ENCODE measurements at regions not wholly inside any gene's neighbourhood (a gene's known extent, or its start where the extent isn't known, plus 50 kb on each side); places are given as distances from the start of the nearest gene placed in this dataset.

- no peak overlapping the region for H3K27ac ChIP-seq (ENCODE audit: low read length)
- DNase-seq (ENCODE audit: low read depth, low spot score) (no peak), ATAC-seq (no peak)
- H3K4me1 ChIP-seq (ENCODE audit: control insufficient read depth, insufficient read depth, low read length) = no peaks in the 10 kb centered on the region
- H3K4me3 ChIP-seq (ENCODE audit: low read depth in 2 of 2, low read length in 2 of 2) = no peak overlapping the region
- no peak for TF ChIP-seq REST (IDR thresholded peaks at IDR 0.05; ENCODE audit: insufficient read depth in 1 of 2, low read depth in 2 of 2, low read length in 1 of 2)
- TF ChIP-seq CTCF (IDR thresholded peaks at IDR 0.05) = no peak
- TF ChIP-seq POLR2AphosphoS5 (IDR thresholded peaks at IDR 0.05; ENCODE audit: low read depth, low read length) = no peak
- no peak for TF ChIP-seq SIN3A (IDR thresholded peaks at IDR 0.05; ENCODE audit: borderline replicate concordance, insufficient read depth, low read depth, low read length)
- no peak for TF ChIP-seq TCF7L2 (IDR thresholded peaks at IDR 0.05; ENCODE audit: low read depth, low read length)
- in situ Hi-C loops (cut with HindIII; ENCODE audit: low pct_unique_long_range_greater_than_20kb, low sequenced_read_pairs) (no loop called here), intact Hi-C loops (cut with micrococcal nuclease; ENCODE audit: unreplicated experiment) (no loop called here)
- ChIA-PET CTCF (no interaction called here), POLR2A (no interaction called here)
- no peaks in the 10 kb centered on the region for H3K9me3 ChIP-seq (ENCODE audit: control insufficient read depth, insufficient read depth, low read depth, low read length)
- no peaks in the 10 kb centered on the region for H3K27me3 ChIP-seq (ENCODE audit: control insufficient read depth, insufficient read depth, low read length)
- H3K36me3 ChIP-seq (ENCODE audit: control insufficient read depth, insufficient read depth, low read length) = no peaks in the 10 kb centered on the region
- no TSS peak for BruUV-seq (replicated peaks)
Observed at GRCh38 chr9:25396828-25397227, 281.4 kb downstream of the TUSC1 start.

GRCh38 chr9:25381141-25381540 lies 297.1 kb downstream of the TUSC1 start:
- no peak overlapping the region for H3K27ac ChIP-seq (ENCODE audit: low read length)
- H3K4me1 ChIP-seq (ENCODE audit: control insufficient read depth, insufficient read depth, low read length) = no peaks in the 10 kb centered on the region
- ATAC-seq = no peak
- CTCF ChIA-PET = no interaction called here
- BruUV-seq (replicated peaks) = no TSS peak
- DNase-seq (ENCODE audit: low read depth, low spot score) = no peak
- H3K4me3 ChIP-seq (ENCODE audit: low read depth in 2 of 2, low read length in 2 of 2) = no peak overlapping the region
- H3K9me3 ChIP-seq (ENCODE audit: control insufficient read depth, insufficient read depth, low read depth, low read length) = no peaks in the 10 kb centered on the region
- TF ChIP-seq REST (IDR thresholded peaks at IDR 0.05; ENCODE audit: insufficient read depth in 1 of 2, low read depth in 2 of 2, low read length in 1 of 2) (no peak), CTCF (IDR thresholded peaks at IDR 0.05) (no peak), TCF7L2 (IDR thresholded peaks at IDR 0.05; ENCODE audit: low read depth, low read length) (no peak), POLR2AphosphoS5 (IDR thresholded peaks at IDR 0.05; ENCODE audit: low read depth, low read length) (no peak), SIN3A (IDR thresholded peaks at IDR 0.05; ENCODE audit: borderline replicate concordance, insufficient read depth, low read depth, low read length) (no peak)
- POLR2A ChIA-PET = no interaction called here
- intact Hi-C loops (cut with micrococcal nuclease; ENCODE audit: unreplicated experiment) (no loop called here), in situ Hi-C loops (cut with HindIII; ENCODE audit: low pct_unique_long_range_greater_than_20kb, low sequenced_read_pairs) (no loop called here)
- no peaks in the 10 kb centered on the region for H3K36me3 ChIP-seq (ENCODE audit: control insufficient read depth, insufficient read depth, low read length)
- H3K27me3 ChIP-seq (ENCODE audit: control insufficient read depth, insufficient read depth, low read length) = no peaks in the 10 kb centered on the region
